KG1 (cell line): ENCODE measurements at regions not wholly inside any gene's neighbourhood (a gene's known extent, or its start where the extent isn't known, plus 50 kb on each side); places are given as distances from the start of the nearest gene placed in this dataset.

ENCODE experiments used
- DNase-seq: peaks from one replicate; lab custom pipeline; 2025; lab: John Stamatoyannopoulos, UW

GRCh38 chr15:69718436-69718835 is 265.8 kb downstream of the RPLP1 start:
- DNase-seq, result no peak

GRCh38 chr15:69718916-69719315 is 266.3 kb downstream of the RPLP1 start:
- no peak for DNase-seq

- peak; percentile 48 for DNase-seq
Observed at GRCh38 chr15:69719527-69720240, 267.1 kb downstream of the RPLP1 start.

- no peak for DNase-seq
Observed at GRCh38 chr15:69720536-69720935, 267.9 kb downstream of the RPLP1 start.

GRCh38 chr15:69722924-69723323 is 270.3 kb downstream of the RPLP1 start:
- no peak for DNase-seq

GRCh38 chr15:69723404-69724096 is 270.9 kb downstream of the RPLP1 start:
- no peak for DNase-seq

GRCh38 chr15:69724333-69724732 is 271.7 kb downstream of the RPLP1 start:
- no peak for DNase-seq

- DNase-seq, result no peak
Observed at GRCh38 chr15:69725275-69725674, 272.7 kb downstream of the RPLP1 start.

GRCh38 chr15:69725957-69726356 is 273.3 kb downstream of the RPLP1 start:
- DNase-seq, result no peak

- DNase-seq, result no peak
Observed at GRCh38 chr15:69727121-69727924, 274.7 kb downstream of the RPLP1 start.

- peak; percentile 25 for DNase-seq
Observed at GRCh38 chr15:69729167-69729748, 276.6 kb downstream of the RPLP1 start.

- DNase-seq, result no peak
Observed at GRCh38 chr15:69730281-69731080, 277.9 kb downstream of the RPLP1 start.

GRCh38 chr15:69731081-69731330 is 278.4 kb downstream of the RPLP1 start:
- DNase-seq, result no peak

- no peak for DNase-seq
Observed at GRCh38 chr15:69731581-69731980, 279.0 kb downstream of the RPLP1 start.

- DNase-seq, result no peak
Observed at GRCh38 chr15:69732133-69732532, 279.5 kb downstream of the RPLP1 start.

- DNase-seq, result no peak
Observed at GRCh38 chr15:69734699-69735098, 282.1 kb downstream of the RPLP1 start.

GRCh38 chr15:69735121-69735520 is 282.5 kb downstream of the RPLP1 start:
- no peak for DNase-seq

- no peak for DNase-seq
Observed at GRCh38 chr15:69736161-69736560, 283.5 kb downstream of the RPLP1 start.

- no peak for DNase-seq
Observed at GRCh38 chr15:69737916-69738315, 285.3 kb downstream of the RPLP1 start.

- DNase-seq, result no peak
Observed at GRCh38 chr15:69740684-69741083, 288.1 kb downstream of the RPLP1 start.

GRCh38 chr15:69742361-69742760 is 289.7 kb downstream of the RPLP1 start:
- DNase-seq, result no peak

- no peak for DNase-seq
Observed at GRCh38 chr15:69743091-69743490, 290.5 kb downstream of the RPLP1 start.
